ENCODE measurements at regions not wholly inside any gene's neighbourhood (a gene's known extent, or its start where the extent isn't known, plus 50 kb on each side); places are given as distances from the start of the nearest gene placed in this dataset.

DNA sequence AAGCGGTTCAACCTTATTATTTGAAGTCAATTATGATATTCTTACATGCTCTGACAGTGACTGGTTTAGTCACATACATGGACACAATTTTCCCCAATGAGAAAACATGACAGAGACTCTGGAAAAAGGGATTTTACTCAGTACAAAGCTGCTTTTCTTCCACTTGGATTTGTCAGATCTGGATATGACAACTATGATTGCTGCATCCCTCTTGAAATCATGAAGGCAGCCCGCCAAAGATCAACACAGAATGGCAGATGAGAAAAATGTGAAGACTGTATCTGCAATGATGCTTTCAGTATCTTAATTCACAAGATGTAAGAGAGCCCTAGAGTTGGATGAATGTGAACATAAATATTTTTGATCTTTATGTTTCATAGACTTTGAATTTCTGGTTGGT is 439.6 kb downstream of the CDH8 start:
- no peak overlapping the region for H3K4me3 ChIP-seq (ENCODE audit: low read length)
- no peak for DNase-seq (ENCODE audit: low read depth, low spot score)

- no peak overlapping the region for H3K4me3 ChIP-seq (ENCODE audit: low read length)
- no peak for DNase-seq (ENCODE audit: low read depth, low spot score)
Observed at GRCh38 chr16:61595605-61596004, 440.6 kb downstream of the CDH8 start.

- DNase-seq (ENCODE audit: low read depth, low spot score): no peak
Observed at GRCh38 chr16:61590577-61590976, 445.7 kb downstream of the CDH8 start.

DNA sequence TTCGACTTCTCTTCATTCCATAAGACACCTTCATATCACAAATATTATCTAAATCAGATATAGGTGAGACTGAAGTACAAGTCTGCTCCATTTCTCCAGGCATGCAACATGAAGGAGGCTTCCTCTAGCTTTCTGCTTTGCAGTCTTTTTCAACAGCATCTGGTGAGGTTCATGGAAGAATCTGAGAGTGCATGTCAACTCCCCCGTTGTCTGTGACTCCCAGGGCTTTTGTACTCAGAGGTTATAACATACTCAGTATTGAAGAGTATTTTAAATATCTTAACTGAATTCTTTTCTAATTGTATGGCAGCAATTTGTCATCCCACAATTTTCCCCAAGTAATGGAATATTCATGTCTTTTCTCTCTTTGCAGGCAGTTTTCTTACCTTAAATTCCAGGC is 448.7 kb downstream of the CDH8 start:
- DNase-seq (ENCODE audit: low read depth, low spot score): no peak
- H3K4me3 ChIP-seq (ENCODE audit: low read length): no peak overlapping the region

More at GRCh38 chr16:61590577-61590976, 445.7 kb downstream of the CDH8 start:
- no peak overlapping the region for H3K4me3 ChIP-seq (ENCODE audit: low read length)

- no peak for DNase-seq (ENCODE audit: low read depth, low spot score)
- no peak overlapping the region for H3K4me3 ChIP-seq (ENCODE audit: low read length)
Observed at GRCh38 chr16:61581417-61582046, 454.7 kb downstream of the CDH8 start.

DNA sequence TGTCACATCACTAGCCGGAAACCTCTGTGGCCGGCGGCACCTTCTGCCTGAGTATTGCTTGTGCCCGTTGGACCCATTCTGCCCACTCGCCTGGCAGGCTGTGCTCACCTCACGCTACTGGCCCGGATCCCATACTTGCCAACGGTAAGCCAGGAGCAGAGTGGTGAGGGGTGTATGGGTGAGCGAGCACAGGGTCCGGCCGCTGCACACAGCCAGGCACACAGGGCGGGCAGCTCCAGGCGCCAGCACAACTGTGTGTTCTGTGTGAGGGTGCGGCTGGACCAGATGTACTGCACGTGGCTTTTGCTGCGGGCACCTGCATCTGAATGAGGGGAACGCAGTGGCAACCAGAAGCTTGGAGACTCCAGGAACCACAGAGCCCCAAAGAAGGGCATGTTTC is 455.7 kb downstream of the CDH8 start:
- no peak for DNase-seq (ENCODE audit: low read depth, low spot score)

DNA sequence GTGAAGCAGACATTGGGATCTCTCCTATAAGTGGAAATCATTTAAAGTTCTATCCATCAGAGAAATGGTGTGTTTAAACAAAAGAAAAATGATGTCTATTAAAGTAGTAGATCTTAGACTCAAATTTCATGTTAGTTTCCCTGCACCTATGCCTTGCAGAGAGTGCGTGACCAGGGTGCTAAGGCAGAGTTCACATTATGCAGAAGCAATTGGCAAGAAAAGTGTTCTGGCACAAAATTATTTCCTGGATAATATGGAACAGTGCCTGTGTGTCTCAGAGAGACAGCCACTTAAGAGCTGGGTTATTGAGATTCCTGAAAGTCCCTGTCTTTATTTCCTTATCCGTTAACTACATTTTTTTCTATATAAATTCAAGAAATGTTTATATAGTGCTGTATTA is 457.0 kb downstream of the CDH8 start:
- no peak overlapping the region for H3K4me3 ChIP-seq (ENCODE audit: low read length)
- DNase-seq (ENCODE audit: low read depth, low spot score): no peak

More for the DNA sequence above, 455.7 kb downstream of the CDH8 start:
- no peak overlapping the region for H3K4me3 ChIP-seq (ENCODE audit: low read length)

GRCh38 chr16:61576476-61576875 is 459.8 kb downstream of the CDH8 start:
- no peak overlapping the region for H3K4me3 ChIP-seq (ENCODE audit: low read length)
- DNase-seq (ENCODE audit: low read depth, low spot score): no peak

DNA sequence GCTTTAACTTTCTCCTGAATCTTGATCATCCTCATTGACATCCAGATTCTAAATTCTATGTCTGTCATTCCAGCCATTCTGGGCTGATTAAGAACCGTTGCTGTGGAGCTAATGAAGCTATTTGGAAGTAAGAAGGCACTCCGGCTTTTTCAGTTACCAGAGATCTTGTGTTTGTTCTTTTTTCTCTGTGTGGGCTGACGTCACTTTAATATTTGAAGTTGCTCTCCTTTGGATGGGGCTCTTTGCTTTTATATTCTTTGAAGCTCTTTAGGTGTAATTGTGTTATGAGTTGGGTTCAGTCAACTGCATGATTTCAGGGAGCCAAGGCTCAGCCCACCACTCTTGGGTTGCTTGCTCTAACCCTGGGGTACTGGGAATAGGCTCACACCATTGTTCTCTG is 460.6 kb downstream of the CDH8 start:
- no peak for DNase-seq (ENCODE audit: low read depth, low spot score)
- H3K4me3 ChIP-seq (ENCODE audit: low read length): no peak overlapping the region

- no peak for DNase-seq (ENCODE audit: low read depth, low spot score)
Observed at GRCh38 chr16:61569028-61569427, 467.2 kb downstream of the CDH8 start.

DNA sequence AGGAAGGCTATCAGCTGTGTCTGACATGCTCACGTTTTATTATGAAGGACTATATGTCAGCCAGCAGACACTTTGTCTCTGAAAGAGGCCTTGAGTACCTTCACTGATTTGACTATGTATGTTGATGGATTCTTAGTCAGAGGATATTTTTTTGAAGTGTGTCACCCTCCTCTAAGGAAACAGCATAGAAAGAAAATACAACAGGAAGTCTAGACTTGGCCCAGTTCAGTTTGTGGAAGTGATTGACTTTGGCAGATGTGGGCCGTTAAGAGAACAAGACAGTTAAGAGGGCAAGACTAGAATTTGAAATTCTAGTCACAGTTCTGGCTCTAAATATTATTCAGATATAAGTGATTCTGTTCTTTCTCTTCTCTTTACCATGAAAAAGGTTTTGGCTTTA is 471.5 kb downstream of the CDH8 start:
- no peak overlapping the region for H3K4me3 ChIP-seq (ENCODE audit: low read length)
- no peak for DNase-seq (ENCODE audit: low read depth, low spot score)

More at GRCh38 chr16:61569028-61569427, 467.2 kb downstream of the CDH8 start:
- no peak overlapping the region for H3K4me3 ChIP-seq (ENCODE audit: low read length)

GRCh38 chr16:61555718-61556441 is 480.4 kb downstream of the CDH8 start:
- DNase-seq (ENCODE audit: low read depth, low spot score): no peak
- H3K4me3 ChIP-seq (ENCODE audit: low read length): no peak overlapping the region

GRCh38 chr16:61549327-61549726 is 486.9 kb downstream of the CDH8 start:
- DNase-seq (ENCODE audit: low read depth, low spot score): no peak
- no peak overlapping the region for H3K4me3 ChIP-seq (ENCODE audit: low read length)

- no peak for DNase-seq (ENCODE audit: low read depth, low spot score)
- no peak overlapping the region for H3K4me3 ChIP-seq (ENCODE audit: low read length)
Observed at GRCh38 chr16:61547626-61548025, 488.6 kb downstream of the CDH8 start.

- DNase-seq (ENCODE audit: low read depth, low spot score): no peak
- no peak overlapping the region for H3K4me3 ChIP-seq (ENCODE audit: low read length)
Observed at GRCh38 chr16:61544165-61544564, 492.1 kb downstream of the CDH8 start.

GRCh38 chr16:61540216-61540615 is 496.0 kb downstream of the CDH8 start:
- no peak overlapping the region for H3K4me3 ChIP-seq (ENCODE audit: low read length)
- DNase-seq (ENCODE audit: low read depth, low spot score): no peak

- no peak for DNase-seq (ENCODE audit: low read depth, low spot score)
- no peak overlapping the region for H3K4me3 ChIP-seq (ENCODE audit: low read length)
Observed at GRCh38 chr16:61530697-61531096, 505.5 kb downstream of the CDH8 start.

GRCh38 chr16:61500851-61501250 is 535.4 kb downstream of the CDH8 start:
- no peak overlapping the region for H3K4me3 ChIP-seq (ENCODE audit: low read length)
- DNase-seq (ENCODE audit: low read depth, low spot score): no peak

DNA sequence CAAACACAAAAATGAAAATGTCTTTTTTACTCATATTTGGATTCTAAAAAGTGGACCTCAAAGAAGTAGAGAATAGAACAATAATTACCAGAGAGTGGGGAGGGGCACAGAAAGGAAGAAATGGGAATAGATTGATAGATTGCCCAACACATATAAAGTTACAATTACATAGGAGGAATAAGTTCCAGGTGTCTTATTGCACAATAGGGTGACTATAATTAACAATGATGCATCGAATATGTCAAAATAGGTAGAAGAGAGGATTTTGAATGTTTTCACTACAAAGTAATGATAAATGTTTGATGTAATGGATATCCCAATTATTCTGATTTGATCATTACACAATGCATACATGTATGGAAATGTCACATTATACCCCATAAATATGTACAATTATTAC is 556.0 kb downstream of the CDH8 start:
- DNase-seq (ENCODE audit: low read depth, low spot score): no peak

DNA sequence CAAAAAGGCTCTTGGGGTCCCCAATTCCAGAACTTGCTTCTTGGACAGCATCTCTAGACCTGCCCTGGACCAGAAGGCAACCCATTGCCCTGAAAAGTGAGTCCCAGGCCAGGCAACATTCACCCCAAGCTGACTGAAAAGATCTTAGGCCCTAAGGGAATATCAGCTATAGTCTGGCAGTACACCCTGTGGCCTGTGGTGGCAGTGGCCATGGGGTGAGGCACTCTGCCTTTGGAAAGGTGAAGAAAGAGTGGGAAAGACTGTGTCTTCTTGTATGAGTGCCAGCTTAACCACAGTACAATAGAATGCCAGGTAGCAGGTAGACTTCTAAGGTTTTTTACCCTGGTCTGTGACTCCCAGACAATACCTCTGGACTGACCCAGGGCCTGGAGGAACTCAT is 564.5 kb downstream of the CDH8 start:
- no peak for DNase-seq (ENCODE audit: low read depth, low spot score)
- no peak overlapping the region for H3K4me3 ChIP-seq (ENCODE audit: low read length)

More for the DNA sequence above, 556.0 kb downstream of the CDH8 start:
- no peak overlapping the region for H3K4me3 ChIP-seq (ENCODE audit: low read length)

DNA sequence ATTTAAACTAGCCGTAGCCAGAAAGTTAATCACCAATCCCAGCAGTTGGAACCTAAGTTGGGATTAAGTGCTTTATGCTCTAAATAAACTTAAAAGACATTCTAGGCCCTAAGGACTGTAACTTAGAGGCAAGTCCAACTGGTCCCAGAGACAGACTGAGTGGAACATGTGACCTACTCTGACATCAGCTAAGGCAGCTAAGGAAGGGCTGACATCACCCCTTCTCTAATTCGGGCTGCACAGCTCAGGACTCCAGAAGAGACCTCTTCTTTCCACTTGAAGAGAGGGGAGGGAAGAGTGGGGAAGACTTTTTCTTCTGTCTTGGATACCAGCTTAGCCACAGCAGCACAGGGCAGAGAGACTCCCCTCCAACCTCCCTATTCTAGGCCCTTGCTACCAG is 565.2 kb downstream of the CDH8 start:
- DNase-seq (ENCODE audit: low read depth, low spot score): no peak
- no peak overlapping the region for H3K4me3 ChIP-seq (ENCODE audit: low read length)

Data from Jurkat, Clone E6-1 (cell line).